ENCODE measurements at regions not wholly inside any gene's neighbourhood (a gene's known extent, or its start where the extent isn't known, plus 50 kb on each side); places are given as distances from the start of the nearest gene placed in this dataset.
"Not testable (repeated sequence)": the region's sequence is repeated elsewhere in the genome, so short reads cannot be mapped to it uniquely, and the experiment has no call there.

GRCh38 chr7:15820319-15820718, 133.8 kb upstream of the MEOX2 start:
- Histone ChIP-seq H3K27ac (ENCODE audit: insufficient read depth, low read length) (no peak overlapping the region), H3K4me2 (ENCODE audit: extremely low read depth, insufficient read depth, low read length) (no peak overlapping the region), H3K9me3 (ENCODE audit: control insufficient read depth, insufficient read depth, low read depth, low read length) (no peaks in the 10 kb centered on the region), H3K79me2 (ENCODE audit: control insufficient read depth, insufficient read depth, low read length) (no peaks in the 10 kb centered on the region), H3K36me3 (ENCODE audit: control insufficient read depth, insufficient read depth, low read length) (no peaks in the 10 kb centered on the region), H3K9ac (ENCODE audit: insufficient read depth, low read length) (no peak overlapping the region), H3K4me3 (replicated peaks in 1 of 4; ENCODE audit: control extremely low read depth in 1 of 4, insufficient read depth in 1 of 4, low read depth in 3 of 4, low read length in 4 of 4) (no peak overlapping the region), H3K4me1 (ENCODE audit: control insufficient read depth, extremely low read depth, insufficient read depth, low read length) (no peaks in the 10 kb centered on the region), H2AFZ (ENCODE audit: low read length) (no peak overlapping the region), H4K20me1 (ENCODE audit: control insufficient read depth, extremely low read depth, insufficient read depth, low read length) (no peaks in the 10 kb centered on the region), H3K27me3 (ENCODE audit: control insufficient read depth, insufficient read depth, low read length) (no peaks in the 10 kb centered on the region)
- DNase-seq (ENCODE audit: low read depth in 2 of 2) = no peak
- no peak for TF ChIP-seq EZH2 (IDR thresholded peaks at IDR 0.05; ENCODE audit: low read length, missing control alignments)
- TF ChIP-seq CTCF (conservative IDR thresholded peaks at IDR 0.05 in 1 of 2, IDR thresholded peaks at IDR 0.05 in 1 of 2; ENCODE audit: low read depth in 1 of 2, low read length in 2 of 2) = no peak

- no peak overlapping the region for H3K27ac ChIP-seq (ENCODE audit: insufficient read depth, low read length)
- no peak overlapping the region for H3K4me3 ChIP-seq (replicated peaks in 1 of 4; ENCODE audit: control extremely low read depth in 1 of 4, insufficient read depth in 1 of 4, low read depth in 3 of 4, low read length in 4 of 4)
- H3K9ac ChIP-seq (ENCODE audit: insufficient read depth, low read length) = no peak overlapping the region
- H3K4me2 ChIP-seq (ENCODE audit: extremely low read depth, insufficient read depth, low read length) = no peak overlapping the region
- H3K79me2 ChIP-seq (ENCODE audit: control insufficient read depth, insufficient read depth, low read length) = no peaks in the 10 kb centered on the region
- no peaks in the 10 kb centered on the region for H4K20me1 ChIP-seq (ENCODE audit: control insufficient read depth, extremely low read depth, insufficient read depth, low read length)
- H3K4me1 ChIP-seq (ENCODE audit: control insufficient read depth, extremely low read depth, insufficient read depth, low read length) = no peaks in the 10 kb centered on the region
- no peak for TF ChIP-seq CTCF (conservative IDR thresholded peaks at IDR 0.05 in 1 of 2, IDR thresholded peaks at IDR 0.05 in 1 of 2; ENCODE audit: low read depth in 1 of 2, low read length in 2 of 2)
- no peak for TF ChIP-seq EZH2 (IDR thresholded peaks at IDR 0.05; ENCODE audit: low read length, missing control alignments)
- no peak for DNase-seq (ENCODE audit: low read depth in 2 of 2)
- no peak overlapping the region for H2AFZ ChIP-seq (ENCODE audit: low read length)
- no peaks in the 10 kb centered on the region for H3K27me3 ChIP-seq (ENCODE audit: control insufficient read depth, insufficient read depth, low read length)
- no peaks in the 10 kb centered on the region for H3K36me3 ChIP-seq (ENCODE audit: control insufficient read depth, insufficient read depth, low read length)
- H3K9me3 ChIP-seq (ENCODE audit: control insufficient read depth, insufficient read depth, low read depth, low read length) = no peaks in the 10 kb centered on the region
These were observed 130.4 kb upstream of the MEOX2 start for GRCh38 chr7:15816835-15817426.

- TF ChIP-seq CTCF (conservative IDR thresholded peaks at IDR 0.05 in 1 of 2, IDR thresholded peaks at IDR 0.05 in 1 of 2; ENCODE audit: low read depth in 1 of 2, low read length in 2 of 2) = no peak
- no peak for TF ChIP-seq EZH2 (IDR thresholded peaks at IDR 0.05; ENCODE audit: low read length, missing control alignments)
- no peaks in the 10 kb centered on the region for H3K27me3 ChIP-seq (ENCODE audit: control insufficient read depth, insufficient read depth, low read length)
- DNase-seq (ENCODE audit: low read depth in 2 of 2) = no peak
- H3K9ac ChIP-seq (ENCODE audit: insufficient read depth, low read length) = no peak overlapping the region
- no peak overlapping the region for H3K27ac ChIP-seq (ENCODE audit: insufficient read depth, low read length)
- H3K36me3 ChIP-seq (ENCODE audit: control insufficient read depth, insufficient read depth, low read length) = no peaks in the 10 kb centered on the region
- H3K9me3 ChIP-seq (ENCODE audit: control insufficient read depth, insufficient read depth, low read depth, low read length) = no peaks in the 10 kb centered on the region
- no peaks in the 10 kb centered on the region for H4K20me1 ChIP-seq (ENCODE audit: control insufficient read depth, extremely low read depth, insufficient read depth, low read length)
- H3K4me2 ChIP-seq (ENCODE audit: extremely low read depth, insufficient read depth, low read length) = no peak overlapping the region
- H2AFZ ChIP-seq (ENCODE audit: low read length) = no peak overlapping the region
- H3K79me2 ChIP-seq (ENCODE audit: control insufficient read depth, insufficient read depth, low read length) = no peaks in the 10 kb centered on the region
- no peaks in the 10 kb centered on the region for H3K4me1 ChIP-seq (ENCODE audit: control insufficient read depth, extremely low read depth, insufficient read depth, low read length)
- no peak overlapping the region for H3K4me3 ChIP-seq (replicated peaks in 1 of 4; ENCODE audit: control extremely low read depth in 1 of 4, insufficient read depth in 1 of 4, low read depth in 3 of 4, low read length in 4 of 4)
These were observed 127.0 kb upstream of the MEOX2 start for GRCh38 chr7:15813448-15813847.

- not testable (repeated sequence) for H3K27me3 ChIP-seq (ENCODE audit: control insufficient read depth, insufficient read depth, low read length); DNase-seq (ENCODE audit: low read depth in 2 of 2); H4K20me1 ChIP-seq (ENCODE audit: control insufficient read depth, extremely low read depth, insufficient read depth, low read length); H3K27ac ChIP-seq (ENCODE audit: insufficient read depth, low read length); H3K4me3 ChIP-seq (replicated peaks in 1 of 4; ENCODE audit: control extremely low read depth in 1 of 4, insufficient read depth in 1 of 4, low read depth in 3 of 4, low read length in 4 of 4); H3K9ac ChIP-seq (ENCODE audit: insufficient read depth, low read length); H3K4me2 ChIP-seq (ENCODE audit: extremely low read depth, insufficient read depth, low read length); H3K4me1 ChIP-seq (ENCODE audit: control insufficient read depth, extremely low read depth, insufficient read depth, low read length); H2AFZ ChIP-seq (ENCODE audit: low read length); H3K79me2 ChIP-seq (ENCODE audit: control insufficient read depth, insufficient read depth, low read length); H3K36me3 ChIP-seq (ENCODE audit: control insufficient read depth, insufficient read depth, low read length); H3K9me3 ChIP-seq (ENCODE audit: control insufficient read depth, insufficient read depth, low read depth, low read length)
These were observed 123.9 kb upstream of the MEOX2 start for GRCh38 chr7:15810383-15810782.

GRCh38 chr7:15809936-15810335, 123.5 kb upstream of the MEOX2 start:
- not testable (repeated sequence) for H3K36me3 ChIP-seq (ENCODE audit: control insufficient read depth, insufficient read depth, low read length); H3K27ac ChIP-seq (ENCODE audit: insufficient read depth, low read length); H2AFZ ChIP-seq (ENCODE audit: low read length); H3K4me3 ChIP-seq (replicated peaks in 1 of 4; ENCODE audit: control extremely low read depth in 1 of 4, insufficient read depth in 1 of 4, low read depth in 3 of 4, low read length in 4 of 4); H3K9me3 ChIP-seq (ENCODE audit: control insufficient read depth, insufficient read depth, low read depth, low read length); H3K4me2 ChIP-seq (ENCODE audit: extremely low read depth, insufficient read depth, low read length); H3K9ac ChIP-seq (ENCODE audit: insufficient read depth, low read length); H3K27me3 ChIP-seq (ENCODE audit: control insufficient read depth, insufficient read depth, low read length); H4K20me1 ChIP-seq (ENCODE audit: control insufficient read depth, extremely low read depth, insufficient read depth, low read length); DNase-seq (ENCODE audit: low read depth in 2 of 2); H3K4me1 ChIP-seq (ENCODE audit: control insufficient read depth, extremely low read depth, insufficient read depth, low read length); H3K79me2 ChIP-seq (ENCODE audit: control insufficient read depth, insufficient read depth, low read length)
